BLaER1 treated with 17β-estradiol and CSF1 and Interleukin-3, amounts not matched to agents 10 nM and 100 nM (cell line): ENCODE measurements at regions not wholly inside any gene's neighbourhood (a gene's known extent, or its start where the extent isn't known, plus 50 kb on each side); places are given as distances from the start of the nearest gene placed in this dataset.
A peak's percentile ranks its signal among the peaks of the same experiment; 100 is the strongest.
"Not testable (repeated sequence)": the region's sequence is repeated elsewhere in the genome, so short reads cannot be mapped to it uniquely, and the experiment has no call there.

ENCODE experiments used
- H3K27ac ChIP-seq, 11 experiments: shearing (Covaris generic); formaldehyde crosslinking; 2 replicates each; pipeline ENCODE4 v1.8.1; 2022
- H3K27me3 ChIP-seq, 11 experiments: shearing (Covaris generic); formaldehyde crosslinking; 2 replicates each; pipeline ENCODE4 v1.8.1; 2022
- H3K36me3 ChIP-seq, 11 experiments: shearing (Covaris generic); formaldehyde crosslinking; 2 replicates each; pipeline ENCODE4 v1.8.1; 2022
- H3K4me1 ChIP-seq, 10 experiments: shearing (Covaris generic); formaldehyde crosslinking; 2 replicates each; pipeline ENCODE4 v1.8.1; 2022
- H3K4me2 ChIP-seq, 11 experiments: shearing (Covaris generic); formaldehyde crosslinking; 2 replicates each; pipeline ENCODE4 v1.8.1; 2022
- H3K4me3 ChIP-seq, 10 experiments: shearing (Covaris generic); formaldehyde crosslinking; 2 replicates each; pipeline ENCODE4 v1.8.1; 2022
- H3K9ac ChIP-seq, 11 experiments: shearing (Covaris generic); formaldehyde crosslinking; 2 replicates each; pipeline ENCODE4 v1.8.1; 2022
- H3K9me3 ChIP-seq, 11 experiments: shearing (Covaris generic); formaldehyde crosslinking; replicated peaks in 1 of 11; 2 replicates each; pipeline ENCODE4 v1.8.1; 2022
- H4K20me1 ChIP-seq, 11 experiments: shearing (Covaris generic); formaldehyde crosslinking; 2 replicates each; pipeline ENCODE4 v1.8.1; 2022
- Cebpa-rat ChIP-seq, 11 experiments: shearing (Covaris generic); IDR thresholded peaks; 2 replicates each; pipeline ENCODE4 v1.8.1; 2022

DNA sequence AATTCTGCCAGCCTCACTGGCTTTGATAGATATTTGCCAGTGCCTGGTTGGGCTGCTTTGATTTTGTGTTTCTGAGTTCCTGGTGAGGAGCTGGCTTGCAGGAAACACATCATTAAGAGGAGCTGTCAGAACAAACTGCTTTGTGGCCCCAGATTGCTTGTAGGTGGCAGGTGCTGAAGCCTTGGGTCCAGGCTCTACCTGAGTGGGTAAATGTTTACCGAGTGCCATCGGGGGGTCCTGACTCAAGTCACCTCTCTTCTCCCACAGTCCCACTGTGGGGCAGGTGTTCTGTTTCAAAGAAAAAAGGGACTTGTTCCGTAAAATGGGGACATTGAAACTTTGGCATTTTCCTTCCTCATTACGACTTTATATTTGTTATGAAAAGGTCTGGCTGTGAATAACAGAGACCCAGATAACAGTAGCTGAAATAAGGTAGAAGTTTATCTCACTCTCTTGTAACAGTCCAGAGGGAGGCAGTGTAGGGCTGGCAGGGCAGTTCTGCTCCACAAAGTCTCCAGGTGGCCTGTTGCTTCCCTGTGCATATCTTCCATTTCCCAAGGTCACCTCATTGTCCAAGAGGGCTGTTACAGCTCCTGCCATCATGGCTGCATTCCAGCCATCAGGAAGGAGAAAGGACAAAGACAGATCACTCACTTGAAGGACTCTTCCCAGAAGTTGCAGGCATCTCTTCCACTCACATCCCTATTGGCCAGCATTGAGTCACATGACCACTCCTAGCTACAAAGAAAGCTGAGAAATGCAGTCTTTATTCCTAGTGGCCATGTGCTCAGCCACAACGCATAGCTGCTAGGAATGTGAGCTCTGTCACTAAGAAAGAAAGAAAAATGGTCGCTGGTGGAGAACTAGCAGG is 149.9 kb upstream of the KCNG1 start:
- Histone ChIP-seq H3K27me3 (no peaks in the 10 kb centered on the region), H3K9ac (no peak overlapping the region), H3K9me3 (peaks cover 11 to 31% (median 18%) of the 10 kb centered on the region in 11 experiments; a peak in 18 of 22 replicates), H3K4me1 (peaks cover 0 to 5% (median 0%) of the 10 kb centered on the region in 10 experiments; a peak in 1 of 20 replicates), H3K4me2 (no peak overlapping the region), H3K36me3 (no peaks in the 10 kb centered on the region), H3K4me3 (no peak overlapping the region), H4K20me1 (no peaks in the 10 kb centered on the region), H3K27ac (no peak overlapping the region)
- no peak for TF ChIP-seq Cebpa-rat (IDR thresholded peaks at IDR 0.05)

DNA sequence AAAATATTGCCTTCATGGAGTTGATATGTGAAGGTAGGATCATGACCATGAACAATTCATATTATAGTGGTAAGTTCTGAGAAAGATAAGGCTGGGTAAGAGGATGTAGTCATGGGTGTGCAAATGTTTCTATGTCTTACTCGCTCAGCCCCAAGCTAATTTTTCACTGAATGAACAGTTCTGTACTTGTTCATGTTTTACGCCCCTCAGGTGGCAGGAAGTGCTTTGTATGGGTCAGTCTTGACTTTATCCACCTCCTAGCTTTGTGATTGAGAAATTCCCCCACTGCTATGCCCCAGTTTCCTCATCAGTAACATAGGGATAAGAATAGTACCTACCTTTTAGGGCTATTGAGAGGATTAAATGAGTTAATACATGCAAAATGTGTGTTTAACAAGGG is 148.2 kb upstream of the KCNG1 start:
- Histone ChIP-seq H3K36me3 (no peaks in the 10 kb centered on the region), H3K9ac (no peak overlapping the region), H3K9me3 (peaks cover 11 to 45% (median 24%) of the 10 kb centered on the region in 11 experiments; a peak in 18 of 22 replicates), H3K27me3 (no peaks in the 10 kb centered on the region), H3K4me2 (no peak overlapping the region), H3K4me3 (no peak overlapping the region), H4K20me1 (no peaks in the 10 kb centered on the region), H3K27ac (no peak overlapping the region), H3K4me1 (peaks cover 0 to 8% (median under 1%) of the 10 kb centered on the region in 10 experiments; a peak in 9 of 20 replicates)
- no peak for TF ChIP-seq Cebpa-rat (IDR thresholded peaks at IDR 0.05)

DNA sequence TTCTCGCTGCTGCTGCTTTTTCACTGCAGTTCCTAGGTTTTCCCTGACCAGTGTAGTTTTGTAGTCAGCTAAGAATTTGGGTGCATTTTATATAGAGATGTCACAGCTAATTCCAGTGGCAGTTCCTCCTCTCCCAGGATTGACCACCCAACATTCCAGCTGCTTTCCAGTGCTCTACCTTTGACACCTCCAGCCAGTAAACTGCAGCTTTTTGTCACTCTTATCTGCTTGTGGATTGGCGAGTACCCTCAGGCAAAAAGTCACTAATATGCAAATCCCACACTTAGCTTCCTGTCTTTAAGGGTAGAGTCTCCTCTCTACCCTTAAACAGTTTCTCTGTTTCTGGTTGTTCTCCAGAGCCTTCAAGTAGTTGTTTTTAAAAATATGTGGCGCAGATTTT is 146.9 kb upstream of the KCNG1 start:
- H3K27ac ChIP-seq = no peak overlapping the region
- no peaks in the 10 kb centered on the region for H3K36me3 ChIP-seq

DNA sequence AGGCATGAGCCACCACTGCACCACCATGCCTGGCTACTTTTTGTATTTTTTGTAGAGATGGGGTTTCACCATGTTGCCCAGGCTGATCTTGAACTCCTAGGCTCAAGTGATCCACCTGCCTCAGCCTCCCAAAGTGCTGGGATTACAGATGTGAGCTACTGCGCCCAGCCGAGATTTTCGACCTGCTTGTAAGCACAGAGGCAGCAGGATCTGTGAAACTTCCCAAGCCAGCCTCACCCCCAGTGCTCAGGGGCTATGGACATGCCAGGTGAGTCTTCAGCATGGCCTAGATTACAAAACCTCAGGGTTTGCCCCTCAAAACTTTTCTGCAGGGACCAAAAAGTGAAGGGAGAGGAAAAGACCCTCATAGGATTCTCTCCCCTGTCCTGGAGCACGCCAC is 145.0 kb upstream of the KCNG1 start:
- H3K27me3 ChIP-seq, H3K27ac ChIP-seq, H3K9ac ChIP-seq, H4K20me1 ChIP-seq, H3K4me3 ChIP-seq, H3K36me3 ChIP-seq: not testable (repeated sequence)
- peaks cover 11 to 45% (median 24%) of the 10 kb centered on the region in 11 experiments; a peak in 18 of 22 replicates for H3K9me3 ChIP-seq
- 0 out of 22 replicates have a peak overlapping the region, but pooled peaks of 1 of the 11 experiments have one; percentile 30 for H3K4me2 ChIP-seq
- peaks cover 0 to 39% (median 24%) of the 10 kb centered on the region in 10 experiments; a peak in 16 of 20 replicates for H3K4me1 ChIP-seq

More for the DNA sequence above, 146.9 kb upstream of the KCNG1 start:
- no peak for TF ChIP-seq Cebpa-rat (IDR thresholded peaks at IDR 0.05)
- no peaks in the 10 kb centered on the region for H4K20me1 ChIP-seq
- peaks cover 0 to 21% (median 14%) of the 10 kb centered on the region in 10 experiments; a peak in 16 of 20 replicates for H3K4me1 ChIP-seq
- H3K4me3 ChIP-seq = no peak overlapping the region
- H3K9ac ChIP-seq = no peak overlapping the region
- H3K27me3 ChIP-seq = no peaks in the 10 kb centered on the region
- H3K9me3 ChIP-seq = peaks cover 11 to 45% (median 24%) of the 10 kb centered on the region in 11 experiments; a peak in 18 of 22 replicates
- H3K4me2 ChIP-seq = no peak overlapping the region

DNA sequence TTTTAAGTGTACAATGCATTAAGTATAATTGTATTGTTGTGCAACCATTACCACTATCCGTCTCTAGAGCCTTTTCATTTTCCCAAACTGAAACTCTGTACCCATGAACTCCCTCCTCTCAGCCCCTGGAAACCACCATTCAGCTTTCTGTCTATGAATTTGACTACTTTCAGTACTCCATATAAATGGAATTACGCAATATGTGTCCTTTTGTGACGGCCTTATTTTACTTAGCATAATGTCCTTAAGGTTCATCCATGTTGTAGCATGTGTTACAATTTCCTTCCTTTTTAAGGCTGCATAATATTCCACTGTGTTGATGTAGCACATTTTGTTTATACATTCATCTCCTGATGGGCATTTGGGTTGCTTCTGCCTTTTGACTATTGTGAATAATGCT is 143.6 kb upstream of the KCNG1 start:
- no peaks in the 10 kb centered on the region; a peak in 1 of 22 replicates for H4K20me1 ChIP-seq
- TF ChIP-seq Cebpa-rat (IDR thresholded peaks at IDR 0.05) = peak in 7 of 11 experiments; percentile 29 to 91 (median 77); a peak in 11 of 22 replicates

DNA sequence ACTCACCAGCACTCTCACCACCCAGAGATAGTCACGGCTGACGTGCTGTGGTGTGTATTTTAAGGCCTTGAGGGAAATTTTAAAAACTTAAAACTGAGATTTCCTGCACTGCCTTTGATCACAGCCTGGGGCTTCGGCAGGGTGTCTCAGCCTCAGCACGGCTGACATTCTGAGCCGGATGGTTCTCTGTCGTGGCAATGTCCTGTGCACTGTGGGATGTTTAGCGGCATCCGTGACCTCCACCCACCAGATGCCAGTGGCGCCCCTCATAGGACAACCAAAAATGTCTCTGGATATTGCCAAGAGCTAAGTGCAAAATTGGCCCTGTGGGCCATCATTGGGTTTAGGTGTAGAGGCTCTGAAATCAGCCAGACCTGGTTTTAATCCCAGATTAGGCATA is 142.2 kb upstream of the KCNG1 start:
- Histone ChIP-seq H3K27me3 (no peaks in the 10 kb centered on the region), H3K4me1 (peaks cover 9 to 51% (median 34%) of the 10 kb centered on the region in 10 experiments), H3K36me3 (no peaks in the 10 kb centered on the region), H3K9ac (peak overlapping the region in 2 of 11 experiments; percentile 17 to 34; a peak in 1 of 22 replicates), H3K4me3 (peak overlapping the region in 2 of 10 experiments; percentile 21 to 27; a peak in 2 of 20 replicates), H3K9me3 (peaks cover 8 to 32% (median 20%) of the 10 kb centered on the region in 11 experiments; a peak in 18 of 22 replicates), H4K20me1 (no peaks in the 10 kb centered on the region; a peak in 1 of 22 replicates), H3K4me2 (peak overlapping the region in 10 of 11 experiments; percentile 1 to 90 (median 62); a peak in 17 of 22 replicates), H3K27ac (peak overlapping the region in 3 of 11 experiments; percentile 29 to 38 (median 32); a peak in 3 of 22 replicates)
- TF ChIP-seq Cebpa-rat (IDR thresholded peaks at IDR 0.05) = no peak

More for the DNA sequence above, 143.6 kb upstream of the KCNG1 start:
- H3K4me1 ChIP-seq = peaks cover 7 to 54% (median 32%) of the 10 kb centered on the region in 10 experiments
- no peaks in the 10 kb centered on the region for H3K27me3 ChIP-seq
- H3K9ac ChIP-seq = no peak overlapping the region
- H3K4me2 ChIP-seq = 0 out of 22 replicates have a peak overlapping the region, but pooled peaks of 1 of the 11 experiments have one; percentile 82
- H3K36me3 ChIP-seq = no peaks in the 10 kb centered on the region
- H3K9me3 ChIP-seq = peaks cover 11 to 45% (median 24%) of the 10 kb centered on the region in 11 experiments; a peak in 18 of 22 replicates
- H3K4me3 ChIP-seq = no peak overlapping the region
- H3K27ac ChIP-seq = no peak overlapping the region

DNA sequence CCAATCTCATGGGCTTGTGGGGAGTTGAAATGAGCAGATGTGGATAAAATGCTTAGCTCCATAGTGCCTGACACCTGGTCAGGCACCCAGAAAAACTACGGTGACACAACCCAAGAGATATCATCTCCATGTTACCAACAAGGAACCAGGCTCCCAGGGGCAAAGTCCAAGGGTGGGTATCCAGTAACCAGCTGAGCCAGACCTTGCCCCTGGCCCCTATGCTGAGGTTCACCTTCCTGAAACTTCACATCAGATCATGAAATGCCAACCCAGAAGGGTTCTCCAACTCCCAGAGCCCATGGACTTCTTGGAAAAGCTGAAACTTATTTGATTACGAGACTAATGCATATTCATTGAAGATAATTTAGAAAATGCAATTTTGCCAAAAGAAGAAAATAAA is 141.8 kb upstream of the KCNG1 start:
- no peaks in the 10 kb centered on the region; a peak in 1 of 22 replicates for H4K20me1 ChIP-seq
- peak overlapping the region in 4 of 11 experiments; percentile 22 to 32 (median 28); a peak in 4 of 22 replicates for H3K27ac ChIP-seq
- H3K36me3 ChIP-seq = no peaks in the 10 kb centered on the region
- TF ChIP-seq Cebpa-rat (IDR thresholded peaks at IDR 0.05) = no peak
- H3K9ac ChIP-seq = peak overlapping the region in 1 of 11 experiments; percentile 34; a peak in 1 of 22 replicates
- H3K4me3 ChIP-seq = peak overlapping the region in 2 of 10 experiments; percentile 13 to 21; a peak in 1 of 20 replicates
- H3K9me3 ChIP-seq = peaks cover 4 to 28% (median 16%) of the 10 kb centered on the region in 11 experiments; a peak in 18 of 22 replicates
- no peaks in the 10 kb centered on the region for H3K27me3 ChIP-seq
- peak overlapping the region in 10 of 11 experiments; percentile 1 to 90 (median 62); a peak in 17 of 22 replicates for H3K4me2 ChIP-seq
- peaks cover 9 to 50% (median 34%) of the 10 kb centered on the region in 10 experiments for H3K4me1 ChIP-seq

DNA sequence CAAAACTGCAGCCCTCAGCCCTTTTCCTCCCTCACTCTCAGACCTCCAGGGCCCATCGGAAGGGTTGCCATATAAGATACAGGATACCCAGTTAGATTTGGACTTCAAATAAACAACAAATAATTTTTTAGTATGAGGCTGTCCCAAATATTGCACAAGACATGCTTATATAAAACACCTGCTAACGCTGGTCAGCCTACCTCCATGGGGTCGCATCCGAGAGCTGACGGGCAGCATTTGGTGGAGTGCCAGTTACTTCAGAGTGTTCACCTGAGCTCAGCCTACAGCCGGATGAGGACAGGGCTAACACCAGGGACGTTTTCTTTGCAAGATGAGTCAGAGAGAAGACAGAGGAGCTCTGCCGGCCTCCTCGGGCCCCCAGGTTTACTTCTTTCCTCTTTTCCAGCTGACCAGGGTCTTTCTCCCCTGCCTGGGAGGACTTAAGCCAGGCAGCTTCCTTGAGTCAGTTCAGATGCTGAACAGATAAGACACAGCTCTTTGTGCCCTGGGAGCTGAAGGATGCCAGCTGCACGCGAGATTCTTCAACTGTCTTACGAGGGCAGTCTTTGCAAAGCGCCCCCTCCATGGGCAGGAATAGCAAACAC is 141.2 kb upstream of the KCNG1 start:
- peaks cover 0 to 22% (median 10%) of the 10 kb centered on the region in 11 experiments; a peak in 10 of 22 replicates for H3K9me3 ChIP-seq
- H3K27me3 ChIP-seq = no peaks in the 10 kb centered on the region
- H3K4me3 ChIP-seq = no peak overlapping the region
- no peaks in the 10 kb centered on the region; a peak in 1 of 22 replicates for H4K20me1 ChIP-seq
- H3K36me3 ChIP-seq = no peaks in the 10 kb centered on the region
- H3K9ac ChIP-seq = peak overlapping the region in 1 of 11 experiments; percentile 6; a peak in 1 of 22 replicates
- peak in 2 of 11 experiments; percentile 29 to 39; a peak in 1 of 22 replicates for TF ChIP-seq Cebpa-rat (IDR thresholded peaks at IDR 0.05)
- H3K4me1 ChIP-seq = peaks cover 9 to 50% (median 34%) of the 10 kb centered on the region in 10 experiments
- peak overlapping the region in 3 of 11 experiments; percentile 22 to 32 (median 29); a peak in 3 of 22 replicates for H3K27ac ChIP-seq
- H3K4me2 ChIP-seq = peak overlapping the region in 9 of 11 experiments; percentile 25 to 90 (median 75); a peak in 17 of 22 replicates
